ENCODE measurements at regions not wholly inside any gene's neighbourhood (a gene's known extent, or its start where the extent isn't known, plus 50 kb on each side); places are given as distances from the start of the nearest gene placed in this dataset.

DNA sequence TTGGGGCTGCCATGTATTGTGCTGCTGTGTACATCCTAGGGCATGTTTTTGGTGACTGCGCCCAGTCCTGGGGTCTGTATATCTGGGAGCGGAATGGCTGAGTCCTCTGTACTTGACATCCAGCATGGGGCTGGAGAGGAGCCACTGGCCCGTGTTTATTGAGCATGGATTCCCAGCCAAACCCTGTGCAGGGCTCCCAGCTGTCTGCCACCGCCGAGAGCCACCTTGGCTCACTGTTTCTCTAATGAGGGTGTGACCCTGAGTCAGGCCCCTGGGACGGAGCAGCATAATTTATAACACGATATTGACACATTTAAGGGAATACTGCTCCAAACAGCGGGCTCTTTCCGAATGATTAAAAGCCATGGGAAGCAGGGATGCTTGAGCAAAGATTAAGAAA lies 211.5 kb upstream of the PWP1 start:
- no peak for DNase-seq (ENCODE audit: low read depth)

DNA sequence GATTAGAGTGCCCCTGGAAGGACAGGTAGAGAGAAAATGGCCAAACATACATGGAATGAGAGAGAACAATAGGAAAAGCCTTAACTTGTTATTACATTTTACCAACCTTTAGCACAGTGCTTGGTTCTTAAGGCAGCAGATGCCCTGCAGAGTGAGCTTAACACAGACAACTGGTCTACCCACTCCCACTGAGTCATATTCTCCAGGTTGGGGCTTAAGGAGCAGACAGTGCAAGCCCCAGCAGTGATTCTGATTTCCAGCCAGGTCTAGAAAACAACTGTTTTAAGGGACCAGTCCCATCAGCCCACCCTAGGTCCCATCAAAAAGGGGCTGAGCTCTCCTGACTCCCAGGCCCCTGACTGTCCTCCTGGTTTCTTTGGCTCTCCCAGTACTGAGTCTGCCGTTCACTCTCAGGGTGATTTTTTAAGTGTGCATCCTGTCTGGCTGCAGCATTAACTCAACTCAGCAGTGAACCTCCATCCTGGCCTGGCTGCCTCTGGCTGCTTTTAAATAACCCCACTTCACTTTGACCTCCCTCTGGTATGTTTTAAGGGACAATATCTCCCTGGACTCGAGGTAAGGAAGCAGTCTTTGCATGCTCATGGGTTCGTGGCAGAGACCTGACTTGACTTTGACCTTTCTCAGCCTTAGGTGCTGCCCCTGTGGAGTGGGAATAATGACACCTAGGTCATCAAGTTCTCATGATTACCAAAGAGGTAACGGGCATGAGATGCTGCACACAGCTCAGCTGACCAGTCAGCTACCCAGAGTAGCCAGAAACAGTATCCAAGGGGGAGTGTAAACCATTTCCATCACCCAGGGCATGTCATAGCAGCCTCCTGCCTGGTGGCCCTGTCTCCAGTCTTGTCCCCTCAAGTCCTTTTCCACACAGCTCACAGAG lies 210.7 kb upstream of the PWP1 start:
- no peak for DNase-seq (ENCODE audit: low read depth)

DNA sequence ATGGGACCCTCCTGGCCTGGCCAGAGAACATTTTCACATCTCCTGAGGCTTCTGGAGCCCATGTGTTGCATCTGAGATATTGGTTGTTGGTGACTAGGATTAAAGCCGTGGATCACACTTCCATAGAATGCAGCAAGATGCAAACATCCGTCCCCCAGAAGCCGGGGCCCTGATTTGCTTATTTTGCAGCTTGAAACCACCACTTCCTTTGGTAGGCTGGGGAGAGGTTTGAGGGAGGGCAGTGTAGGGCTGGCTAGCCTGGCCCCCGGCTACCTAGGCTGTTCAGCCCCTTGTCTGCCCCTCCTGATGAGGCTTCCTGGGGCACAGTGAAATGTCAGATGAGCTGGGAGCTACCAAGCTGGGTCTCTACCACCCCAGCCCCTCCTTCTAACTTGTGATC lies 209.7 kb upstream of the PWP1 start:
- DNase-seq (ENCODE audit: low read depth): no peak

DNA sequence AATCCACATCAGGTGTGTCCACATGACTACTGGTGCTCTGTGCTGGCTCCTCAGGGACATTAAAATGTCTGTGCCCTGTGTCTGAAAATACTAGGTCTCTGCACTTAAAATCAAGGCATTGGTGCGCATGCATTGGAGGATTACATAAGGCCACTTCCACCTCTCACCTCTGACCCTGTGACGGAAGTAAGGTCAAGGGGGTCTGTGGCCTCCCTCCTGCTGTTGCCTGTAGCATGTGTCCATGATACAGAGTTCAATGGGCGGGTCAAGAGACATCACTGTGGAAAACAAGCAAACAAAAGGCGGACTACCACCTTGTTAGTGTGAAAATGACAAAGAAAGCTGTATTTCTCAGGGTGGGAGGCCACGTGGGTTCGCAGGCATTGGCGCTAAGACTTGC lies 208.6 kb upstream of the PWP1 start:
- no peak for DNase-seq (ENCODE audit: low read depth)

DNA sequence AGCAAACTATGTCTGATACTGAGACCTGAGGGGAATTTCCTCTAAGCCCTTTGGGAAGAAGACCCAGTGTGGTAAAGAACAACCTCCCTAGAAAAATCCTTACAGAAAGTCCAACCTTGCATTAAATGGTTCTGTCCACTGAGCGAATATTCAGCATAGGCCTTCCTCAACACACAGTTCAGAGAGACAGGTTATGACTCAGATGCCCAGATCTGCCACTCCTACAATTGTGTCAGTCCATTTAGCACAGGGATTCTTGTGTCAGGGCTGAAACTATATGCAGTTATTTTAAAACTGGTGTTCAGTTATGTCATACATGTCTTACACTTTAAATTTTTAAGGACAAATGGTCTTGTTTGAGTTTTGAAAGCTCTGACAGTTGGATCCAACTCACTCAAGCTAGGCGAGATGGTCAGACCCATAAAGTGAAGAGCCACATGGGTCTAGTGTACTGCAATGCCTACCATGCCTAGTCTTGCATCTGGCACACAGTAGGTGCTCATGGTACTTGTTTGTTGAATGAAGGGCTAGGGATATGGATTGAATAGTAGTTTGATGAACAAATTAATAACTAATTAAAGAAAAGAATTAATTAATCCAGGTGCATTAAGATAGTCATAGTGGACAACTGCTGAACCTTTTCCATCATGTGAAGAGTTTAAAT lies 207.5 kb upstream of the PWP1 start:
- no peak for DNase-seq (ENCODE audit: low read depth)

GRCh38 chr12:107478881-107479280 lies 206.7 kb upstream of the PWP1 start:
- no peak for DNase-seq (ENCODE audit: low read depth)

GRCh38 chr12:107480836-107481608 lies 204.6 kb upstream of the PWP1 start:
- DNase-seq (ENCODE audit: low read depth): no peak

DNA sequence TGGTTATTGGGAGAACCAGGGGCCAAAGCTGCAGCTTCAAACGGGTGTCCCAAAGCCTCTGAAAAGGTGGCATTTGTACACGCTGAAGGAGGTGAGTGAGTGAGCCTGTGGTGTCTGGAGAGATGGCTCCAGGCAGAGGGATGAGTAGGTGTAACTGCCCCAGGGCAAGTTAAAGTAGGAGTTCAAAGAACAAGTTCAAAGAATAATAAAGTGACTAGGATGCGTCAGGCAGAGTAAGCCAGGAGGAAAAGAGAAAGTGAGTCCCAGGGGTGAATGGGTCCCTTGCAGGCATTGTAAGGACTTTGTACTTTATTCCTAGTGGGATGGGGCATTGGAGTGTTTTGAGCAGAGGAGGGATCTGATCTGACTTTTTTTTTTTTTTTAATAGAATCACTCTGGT lies 201.4 kb upstream of the PWP1 start:
- DNase-seq (ENCODE audit: low read depth): no peak

DNA sequence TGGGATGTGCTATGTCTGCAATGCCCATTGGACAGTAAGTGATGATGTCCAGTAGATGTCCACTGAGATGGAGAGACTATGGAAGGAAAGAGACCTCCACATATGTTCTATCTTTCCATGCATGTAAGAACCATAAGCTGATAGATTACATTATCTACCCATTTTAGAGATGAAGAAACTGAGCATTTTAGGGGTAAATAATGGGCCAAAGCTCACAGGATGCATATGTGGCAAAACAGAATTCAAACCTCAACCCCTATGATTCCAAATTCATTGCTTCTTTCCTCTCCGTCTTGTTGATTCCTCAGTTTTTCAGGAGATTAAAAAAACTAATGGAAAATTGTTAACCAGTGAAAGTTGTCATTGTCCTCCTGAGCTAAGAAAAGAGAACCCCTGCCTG lies 200.7 kb upstream of the PWP1 start:
- no peak for DNase-seq (ENCODE audit: low read depth)

- DNase-seq (ENCODE audit: low read depth): no peak
These were observed 199.9 kb upstream of the PWP1 start for GRCh38 chr12:107485731-107486130.

GRCh38 chr12:107486140-107486892 lies 199.3 kb upstream of the PWP1 start:
- DNase-seq (ENCODE audit: low read depth): no peak

GRCh38 chr12:107487011-107487680 lies 198.5 kb upstream of the PWP1 start:
- DNase-seq (ENCODE audit: low read depth): no peak

- DNase-seq (ENCODE audit: low read depth): no peak
These were observed 196.9 kb upstream of the PWP1 start for GRCh38 chr12:107488666-107489065.

- no peak for DNase-seq (ENCODE audit: low read depth)
These were observed 195.6 kb upstream of the PWP1 start for GRCh38 chr12:107490010-107490409.

GRCh38 chr12:107491856-107492255 lies 193.7 kb upstream of the PWP1 start:
- no peak for DNase-seq (ENCODE audit: low read depth)

DNA sequence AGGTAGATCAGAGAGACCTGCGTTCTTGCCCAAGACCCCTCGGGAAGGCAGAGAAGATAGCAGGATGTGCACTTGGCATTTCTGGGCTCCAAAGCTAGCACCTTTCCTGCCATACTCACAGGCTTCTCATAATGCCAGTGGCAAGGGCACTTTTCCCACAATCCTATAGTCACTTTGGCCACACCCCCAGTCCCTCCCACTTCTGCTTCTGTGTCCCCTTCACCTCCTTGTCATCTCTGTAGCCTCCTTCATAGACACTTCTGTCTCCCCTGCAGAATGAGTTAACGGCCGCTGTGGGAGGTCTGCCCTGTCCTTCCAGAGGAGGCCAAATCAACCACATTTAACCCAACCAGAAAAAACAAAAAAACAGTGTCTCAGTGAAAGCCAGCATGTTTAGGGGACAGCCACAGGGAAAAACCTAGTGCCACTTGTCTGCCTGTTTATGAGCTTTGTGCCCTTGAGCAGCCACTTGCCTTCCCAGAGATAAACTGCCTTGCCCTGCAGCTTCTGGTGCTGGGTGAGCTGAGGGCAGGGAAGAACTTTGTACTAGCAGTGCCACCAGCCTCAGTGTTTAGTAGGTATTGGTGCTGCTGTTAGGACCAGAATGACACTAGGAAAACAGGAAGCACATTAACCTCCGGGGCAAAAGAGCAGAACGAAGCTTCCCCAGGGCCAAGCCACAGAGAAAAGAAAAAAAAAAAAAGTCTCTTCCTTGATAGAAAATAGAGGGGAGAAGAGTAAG lies 193.0 kb upstream of the PWP1 start:
- no peak for DNase-seq (ENCODE audit: low read depth)

GRCh38 chr12:107493135-107493494 lies 192.5 kb upstream of the PWP1 start:
- no peak for DNase-seq (ENCODE audit: low read depth)

- no peak for DNase-seq (ENCODE audit: low read depth)
These were observed 191.9 kb upstream of the PWP1 start for GRCh38 chr12:107493666-107494065.

DNA sequence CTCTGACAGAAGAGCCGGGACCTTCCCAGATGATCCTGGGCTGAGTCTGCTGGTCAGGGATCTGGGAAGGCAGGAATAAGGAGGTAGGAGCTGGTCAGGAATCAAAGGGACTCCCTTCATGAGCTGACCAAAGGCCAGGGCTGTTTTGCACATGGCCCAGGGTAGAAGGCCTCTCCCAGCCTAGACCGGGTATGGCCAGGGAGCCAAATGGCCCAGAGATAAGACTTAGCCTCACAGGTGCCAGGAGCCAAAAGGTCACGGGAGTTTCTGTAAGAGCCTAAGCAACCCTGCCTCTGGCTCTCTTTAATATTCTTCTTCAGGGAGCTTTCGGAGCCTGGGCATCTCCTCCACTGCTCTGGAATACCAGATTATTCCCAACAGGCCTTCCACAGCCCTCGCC lies 191.3 kb upstream of the PWP1 start:
- no peak for DNase-seq (ENCODE audit: low read depth)

GRCh38 chr12:107495604-107496003 lies 190.0 kb upstream of the PWP1 start:
- DNase-seq (ENCODE audit: low read depth): no peak

DNA sequence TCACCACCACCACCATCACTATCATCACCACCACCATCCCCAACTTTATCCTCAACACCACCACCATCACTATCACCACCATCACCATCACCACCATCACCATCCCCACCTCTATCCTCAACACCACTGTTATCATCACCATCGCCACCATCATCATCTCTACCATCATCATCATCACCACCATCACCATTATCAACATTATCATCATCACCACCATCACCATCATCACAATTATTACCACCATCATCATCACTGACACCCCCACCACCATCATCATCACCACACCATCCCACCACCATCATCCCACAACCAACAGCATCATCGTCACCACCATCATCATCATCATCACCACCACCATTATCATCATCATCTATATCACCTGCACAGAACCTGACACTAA lies 188.4 kb upstream of the PWP1 start:
- DNase-seq (ENCODE audit: low read depth): no peak
